H1 (cell line): ENCODE measurements at regions not wholly inside any gene's neighbourhood (a gene's known extent, or its start where the extent isn't known, plus 50 kb on each side); places are given as distances from the start of the nearest gene placed in this dataset.
A peak's percentile ranks its signal among the peaks of the same experiment; 100 is the strongest.

Experiments
- CTCF ChIA-PET: fragments of 300-600 bp; sonication (Branson Sonifier 250); formaldehyde crosslinking; loops from one replicate; lab custom pipeline; 2021; ENCODE audit not compliant: partially characterized antibody; lab: Charles Lee
- POLR2A ChIA-PET: fragments of 300-600 bp; sonication (Branson Sonifier 250); formaldehyde crosslinking; loops from one replicate; lab custom pipeline; 2021; ENCODE audit warnings: inconsistent platforms; ENCODE audit not compliant: partially characterized antibody; lab: Charles Lee
- DNase-seq, 2 experiments: peaks; one replicate each; pipeline versions ENCODE4 v3.0.0 to v3.0.0-alpha.2; 2010 to 2022; ENCODE audit warnings: low spot score in 2 of 2, low read depth in 1 of 2, mixed read lengths in 1 of 2
- FAIRE-seq: peaks from 2 replicates; lab custom pipeline; 2011; peaks lifted over from hg19 to GRCh38; lab: Jason Lieb, UNC
- H2AFZ ChIP-seq: 2 replicates; pipeline ENCODE4 v1.8.1; 2012; ENCODE audit warnings: low read length, inconsistent platforms
- H2AK5ac ChIP-seq: 2 replicates; pipeline ENCODE4 v1.6.1; 2013; ENCODE audit warnings: low read depth, low read length
- H2BK120ac ChIP-seq: replicated peaks from 2 replicates; pipeline ENCODE3; 2013; ENCODE audit warnings: low read depth, low read length, inconsistent platforms
- H2BK12ac ChIP-seq: 2 replicates; pipeline ENCODE4 v1.6.1; 2013; ENCODE audit warnings: low read depth, low read length
- H2BK15ac ChIP-seq: 2 replicates; pipeline ENCODE4 v1.6.1; 2013; ENCODE audit warnings: low read length
- H2BK20ac ChIP-seq: 2 replicates; pipeline ENCODE4 v1.6.1; 2013; ENCODE audit warnings: low read length
- H2BK5ac ChIP-seq: 2 replicates; pipeline ENCODE4 v1.6.1; 2013; ENCODE audit warnings: low read depth, low read length
- H3K14ac ChIP-seq: 2 replicates; pipeline ENCODE4 v1.6.1; 2013; ENCODE audit warnings: inconsistent platforms; ENCODE audit not compliant: insufficient read length
- H3K18ac ChIP-seq: 2 replicates; pipeline ENCODE4 v1.6.1; 2013; ENCODE audit warnings: low read length; ENCODE audit errors: extremely low read depth
- H3K23ac ChIP-seq: 2 replicates; pipeline ENCODE4 v1.6.1; 2013; ENCODE audit warnings: inconsistent platforms; ENCODE audit not compliant: insufficient read length
- H3K23me2 ChIP-seq: 2 replicates; pipeline ENCODE4 v1.6.1; 2013; ENCODE audit warnings: low read depth, low read length
- H3K27ac ChIP-seq: 2 replicates; pipeline ENCODE4 v1.6.1; 2011; ENCODE audit warnings: low read depth, low read length, inconsistent platforms
- H3K27me3 ChIP-seq, 4 experiments: replicated peaks in 1 of 4; 1 replicate in 1 of 4; 2 replicates in 3 of 4; pipeline versions ENCODE4 v1.6.1 to v1.8.1; 2011 to 2013; ENCODE audit warnings: low read length in 3 of 4, mild to moderate bottlenecking in 3 of 4, inconsistent platforms in 2 of 4, mixed read lengths in 2 of 4, moderate library complexity in 1 of 4; ENCODE audit not compliant: control insufficient read depth in 3 of 4, insufficient read depth in 3 of 4; ENCODE audit errors: extremely low read depth in 1 of 4
- H3K36me3 ChIP-seq, 4 experiments: 2 replicates each; pipeline versions ENCODE4 v1.6.1 to v1.8.1; 2011 to 2013; ENCODE audit warnings: mild to moderate bottlenecking in 4 of 4, low read length in 3 of 4, moderate library complexity in 2 of 4, control low read depth in 1 of 4, inconsistent platforms in 1 of 4; ENCODE audit not compliant: insufficient read depth in 4 of 4, control insufficient read depth in 2 of 4
- H3K4ac ChIP-seq: replicated peaks from 2 replicates; pipeline ENCODE3; 2013; ENCODE audit warnings: low read length, low read depth, mixed read lengths, inconsistent platforms; ENCODE audit not compliant: insufficient read length
- H3K4me1 ChIP-seq, 4 experiments: replicated peaks in 1 of 4; 1 replicate in 1 of 4; 2 replicates in 3 of 4; pipeline versions ENCODE4 v1.6.1 to v1.8.1; 2011 to 2013; ENCODE audit warnings: low read length in 3 of 4, inconsistent platforms in 2 of 4, mixed read lengths in 1 of 4; ENCODE audit not compliant: insufficient read depth in 4 of 4, control insufficient read depth in 3 of 4
- H3K4me2 ChIP-seq, 2 experiments: 2 replicates each; pipeline versions ENCODE4 v1.6.1 to v1.8.1; 2011 to 2013; ENCODE audit warnings: low read depth in 2 of 2, low read length in 2 of 2, control low read depth in 1 of 2, inconsistent platforms in 1 of 2, mild to moderate bottlenecking in 1 of 2; ENCODE audit not compliant: insufficient read depth in 1 of 2
- H3K4me3 ChIP-seq, 4 experiments: fragments of 200-600, 300-600 bp in 1 of 4; sonication (generic), shearing (Covaris generic), sonication (Bioruptor Twin) in 1 of 4; 2 replicates each; pipeline versions ENCODE4 v1.5.1 to v1.8.1; 2011 to 2016; ENCODE audit warnings: low read length in 4 of 4, low read depth in 3 of 4, control low read depth in 2 of 4, inconsistent platforms in 2 of 4, mild to moderate bottlenecking in 2 of 4, mixed read lengths in 1 of 4, moderate library complexity in 1 of 4; ENCODE audit not compliant: insufficient read depth in 2 of 4; ENCODE audit errors: extremely low read depth in 1 of 4
- H3K56ac ChIP-seq: replicated peaks from 2 replicates; pipeline ENCODE3; 2013; ENCODE audit warnings: low read depth, mild to moderate bottlenecking, mixed read lengths, low read length, inconsistent platforms; ENCODE audit not compliant: insufficient read length
- H3K79me1 ChIP-seq: 2 replicates; pipeline ENCODE4 v1.6.1; 2013; ENCODE audit warnings: low read depth, low read length, control low read depth
- H3K79me2 ChIP-seq, 2 experiments: 2 replicates each; pipeline versions ENCODE4 v1.6.1 to v1.8.1; 2012 to 2013; ENCODE audit warnings: low read length in 2 of 2, mild to moderate bottlenecking in 2 of 2, inconsistent platforms in 1 of 2; ENCODE audit not compliant: insufficient read depth in 2 of 2, control insufficient read depth in 1 of 2
- H3K9ac ChIP-seq, 4 experiments: replicated peaks in 1 of 4; 1 replicate in 1 of 4; 2 replicates in 3 of 4; pipeline versions ENCODE4 v1.6.1 to v1.8.1; 2011 to 2013; ENCODE audit warnings: low read depth in 3 of 4, low read length in 3 of 4, control low read depth in 2 of 4, mild to moderate bottlenecking in 2 of 4, moderate library complexity in 2 of 4, inconsistent platforms in 1 of 4; ENCODE audit errors: extremely low read depth in 1 of 4
- H3K9me3 ChIP-seq, 2 experiments: 2 replicates each; pipeline versions ENCODE4 v1.6.1 to v1.8.1; 2012 to 2013; ENCODE audit warnings: mild to moderate bottlenecking in 2 of 2, moderate library complexity in 2 of 2, control low read depth in 1 of 2, inconsistent platforms in 1 of 2, low read depth in 1 of 2, low read length in 1 of 2, mixed read lengths in 1 of 2; ENCODE audit not compliant: insufficient read depth in 2 of 2
- H4K20me1 ChIP-seq, 2 experiments: replicated peaks in 1 of 2; 2 replicates each; pipeline versions ENCODE3 to v1.8.1; 2011 to 2013; ENCODE audit warnings: inconsistent platforms in 2 of 2, low read length in 2 of 2, mild to moderate bottlenecking in 1 of 2; ENCODE audit not compliant: insufficient read depth in 2 of 2, control insufficient read depth in 1 of 2
- H4K5ac ChIP-seq: 2 replicates; pipeline ENCODE4 v1.6.1; 2013; ENCODE audit warnings: low read length, low read depth, mixed read lengths, inconsistent platforms; ENCODE audit not compliant: insufficient read length
- H4K8ac ChIP-seq: 2 replicates; pipeline ENCODE4 v1.8.0; 2013; ENCODE audit warnings: mild to moderate bottlenecking, moderate library complexity, low read length, inconsistent platforms; ENCODE audit not compliant: insufficient read depth; ENCODE audit errors: extremely low read depth
- H4K91ac ChIP-seq: replicated peaks from 2 replicates; pipeline ENCODE3; 2013; ENCODE audit warnings: low read length, mixed read lengths, inconsistent platforms; ENCODE audit not compliant: insufficient read length
- TEAD4 ChIP-seq: IDR thresholded peaks from 2 replicates; pipeline ENCODE4 v1.6.1; 2012; ENCODE audit warnings: low read depth, low read length, inconsistent platforms, mixed read lengths
- USF2 ChIP-seq: IDR thresholded peaks from 2 replicates; pipeline ENCODE4 v1.6.1; 2011; ENCODE audit warnings: low read length, improper control_type of control experiment
- WGBS, 2 experiments: shearing (Covaris generic) in 1 of 2; methylation state at CpG; one replicate each; pipeline versions ENCODE4 v1.1.6 to v1.1.7; 2013 to 2015; ENCODE audit warnings: low lambda C conversion rate in 2 of 2, mixed read lengths in 2 of 2, inconsistent platforms in 1 of 2, low coverage in 1 of 2, missing lambda C conversion rate in 1 of 2; ENCODE audit not compliant: insufficient replicate concordance in 2 of 2, insufficient coverage in 1 of 2, insufficient read length in 1 of 2; ENCODE audit errors: extremely low coverage in 1 of 2, missing lambda C conversion rate in 1 of 2; 5-methylcytosine and 5-hydroxymethylcytosine counted together

GRCh38 chr6:169158691-169159090 is 95.0 kb downstream of the THBS2 start:
- H3K4ac ChIP-seq = no peak overlapping the region
- H2BK120ac ChIP-seq = no peak overlapping the region
- no peak overlapping the region for H4K91ac ChIP-seq
- peaks cover 0 to 2% (median 0%) of the 10 kb centered on the region in 4 experiments; a peak in 1 of 7 replicates for H3K4me1 ChIP-seq
- DNase-seq = no peak
- H3K9ac ChIP-seq = no peak overlapping the region
- no peak overlapping the region for H2BK20ac ChIP-seq
- H3K79me2 ChIP-seq = no peaks in the 10 kb centered on the region
- no peak overlapping the region for H4K5ac ChIP-seq
- no peak overlapping the region for H2BK12ac ChIP-seq
- no peaks in the 10 kb centered on the region for H3K23me2 ChIP-seq
- no peak overlapping the region for H3K14ac ChIP-seq
- no peak for FAIRE-seq
- no peaks in the 10 kb centered on the region for H3K36me3 ChIP-seq
- no peak overlapping the region for H2BK15ac ChIP-seq
- CTCF ChIA-PET = interaction anchor here (0.6 kb wide), 2 partner anchors 132 to 1416 kb away, joined by 3 to 4 read pairs; no protein-coding TSS in a partner anchor
- 0 out of 2 replicates have a peak, but pooled peaks have one; percentile 6 for TF ChIP-seq TEAD4
- no peak for TF ChIP-seq USF2
- TF ChIP-seq, all 59 proteins: peak for 1
- Histone ChIP-seq H2BK5ac (no peak overlapping the region), H3K27ac (no peak overlapping the region), H4K20me1 (no peaks in the 10 kb centered on the region), H3K4me2 (no peak overlapping the region), H3K23ac (no peak overlapping the region), H2AFZ (no peak overlapping the region), H3K56ac (no peak overlapping the region), H3K4me3 (no peak overlapping the region), H3K27me3 (no peaks in the 10 kb centered on the region; a peak in 1 of 7 replicates), H4K8ac (no peak overlapping the region), H2AK5ac (no peak overlapping the region), H3K18ac (no peak overlapping the region), H3K79me1 (no peaks in the 10 kb centered on the region), H3K9me3 (no peaks in the 10 kb centered on the region)
- 95% methylated on average over 10 of the region's 10 CpGs; no CpG with 5 or more reads in 1 of the 2 experiments for WGBS, 2 experiments
- POLR2A ChIA-PET = no interaction called here
